GM12873 (cell line): ENCODE measurements at regions not wholly inside any gene's neighbourhood (a gene's known extent, or its start where the extent isn't known, plus 50 kb on each side); places are given as distances from the start of the nearest gene placed in this dataset.

Source experiments
- CTCF ChIP-seq: IDR thresholded peaks from 2 replicates; pipeline ENCODE4 v1.5.1; 2012; ENCODE audit warnings: low read depth, mild to moderate bottlenecking, moderate library complexity, low read length, control low read depth; ENCODE audit not compliant: insufficient read depth; ENCODE audit errors: missing control alignments

GRCh38 chr18:55076643-55077218 is 117.5 kb upstream of the CCDC68 start:
- TF ChIP-seq CTCF: no peak

- no peak for TF ChIP-seq CTCF
Measured at GRCh38 chr18:55073834-55074233, 114.6 kb upstream of the CCDC68 start.

GRCh38 chr18:55073116-55073515 is 113.9 kb upstream of the CCDC68 start:
- no peak for TF ChIP-seq CTCF

GRCh38 chr18:55072698-55073097 is 113.4 kb upstream of the CCDC68 start:
- no peak for TF ChIP-seq CTCF

- no peak for TF ChIP-seq CTCF
Measured at GRCh38 chr18:55072181-55072580, 112.9 kb upstream of the CCDC68 start.

GRCh38 chr18:55069497-55069896 is 110.2 kb upstream of the CCDC68 start:
- TF ChIP-seq CTCF: no peak

GRCh38 chr18:55064760-55065159 is 105.5 kb upstream of the CCDC68 start:
- TF ChIP-seq CTCF: no peak
